ENCODE measurements at regions not wholly inside any gene's neighbourhood (a gene's known extent, or its start where the extent isn't known, plus 50 kb on each side); places are given as distances from the start of the nearest gene placed in this dataset.

DNA sequence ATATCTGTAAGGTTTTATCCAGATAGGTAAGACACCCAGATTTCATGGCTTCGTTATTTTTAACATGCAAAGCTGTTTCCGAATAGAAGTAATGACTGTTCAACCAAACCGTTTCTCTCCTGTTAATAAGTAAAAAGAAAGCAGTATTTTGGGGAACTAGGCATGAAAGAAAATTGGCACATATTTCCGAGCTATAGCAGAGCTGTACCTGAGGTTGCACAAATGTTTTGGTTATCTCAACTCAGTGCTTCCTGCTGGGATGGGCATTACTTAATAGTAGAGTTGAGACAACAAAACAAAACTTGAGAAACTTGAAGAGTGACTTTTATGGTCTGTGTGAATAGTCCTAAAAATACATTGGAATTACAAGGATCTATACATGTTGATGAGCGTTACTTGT is 564.3 kb upstream of the SORCS1 start:
- no peak for TF ChIP-seq JUN (IDR thresholded peaks at IDR 0.05; ENCODE audit: low read depth, low read length)
- TF ChIP-seq EP300 (IDR thresholded peaks at IDR 0.05; ENCODE audit: borderline replicate concordance in 1 of 2, low read depth in 2 of 2, low read length in 2 of 2), result no peak
- no peak for TF ChIP-seq POLR2A (IDR thresholded peaks at IDR 0.05; ENCODE audit: control extremely low read depth in 1 of 2, low read depth in 2 of 2, low read length in 2 of 2)
- TF ChIP-seq, protein P1, sequence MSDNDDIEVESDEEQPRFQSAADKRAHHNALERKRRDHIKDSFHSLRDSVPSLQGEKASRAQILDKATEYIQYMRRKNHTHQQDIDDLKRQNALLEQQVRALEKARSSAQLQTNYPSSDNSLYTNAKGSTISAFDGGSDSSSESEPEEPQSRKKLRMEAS (IDR thresholded peaks at IDR 0.05), result no peak
- TF ChIP-seq, protein P2, sequence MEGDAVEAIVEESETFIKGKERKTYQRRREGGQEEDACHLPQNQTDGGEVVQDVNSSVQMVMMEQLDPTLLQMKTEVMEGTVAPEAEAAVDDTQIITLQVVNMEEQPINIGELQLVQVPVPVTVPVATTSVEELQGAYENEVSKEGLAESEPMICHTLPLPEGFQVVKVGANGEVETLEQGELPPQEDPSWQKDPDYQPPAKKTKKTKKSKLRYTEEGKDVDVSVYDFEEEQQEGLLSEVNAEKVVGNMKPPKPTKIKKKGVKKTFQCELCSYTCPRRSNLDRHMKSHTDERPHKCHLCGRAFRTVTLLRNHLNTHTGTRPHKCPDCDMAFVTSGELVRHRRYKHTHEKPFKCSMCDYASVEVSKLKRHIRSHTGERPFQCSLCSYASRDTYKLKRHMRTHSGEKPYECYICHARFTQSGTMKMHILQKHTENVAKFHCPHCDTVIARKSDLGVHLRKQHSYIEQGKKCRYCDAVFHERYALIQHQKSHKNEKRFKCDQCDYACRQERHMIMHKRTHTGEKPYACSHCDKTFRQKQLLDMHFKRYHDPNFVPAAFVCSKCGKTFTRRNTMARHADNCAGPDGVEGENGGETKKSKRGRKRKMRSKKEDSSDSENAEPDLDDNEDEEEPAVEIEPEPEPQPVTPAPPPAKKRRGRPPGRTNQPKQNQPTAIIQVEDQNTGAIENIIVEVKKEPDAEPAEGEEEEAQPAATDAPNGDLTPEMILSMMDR (IDR thresholded peaks at IDR 0.05; ENCODE audit: control extremely low read depth in 1 of 3, insufficient read depth in 1 of 3, low read depth in 1 of 3, low read length in 3 of 3), result no peak
- no peak for TF ChIP-seq EZH2 (IDR thresholded peaks at IDR 0.05; ENCODE audit: low read depth, low read length, severe bottlenecking)
- TF ChIP-seq RAD21 (IDR thresholded peaks at IDR 0.05 in 1 of 2, conservative IDR thresholded peaks at IDR 0.05 in 1 of 2; ENCODE audit: low read depth in 2 of 2, low read length in 2 of 2), result no peak
- TF ChIP-seq GABPA (IDR thresholded peaks at IDR 0.05; ENCODE audit: borderline replicate concordance, insufficient read depth, low read length), result no peak
- TF ChIP-seq CTBP2 (IDR thresholded peaks at IDR 0.05; ENCODE audit: borderline replicate concordance, insufficient read depth, insufficient read length, low read length), result no peak
- TF ChIP-seq CHD1 (IDR thresholded peaks at IDR 0.05; ENCODE audit: low read depth, low read length), result no peak
- no peak for TF ChIP-seq NRF1 (IDR thresholded peaks at IDR 0.05; ENCODE audit: low read depth, low read length)
- no peak for TF ChIP-seq JUND (IDR thresholded peaks at IDR 0.05; ENCODE audit: low read length)
- TF ChIP-seq MAFK (IDR thresholded peaks at IDR 0.05; ENCODE audit: low read depth, low read length), result no peak
